Neural progenitor cell (in vitro differentiated cells): ENCODE measurements at regions not wholly inside any gene's neighbourhood (a gene's known extent, or its start where the extent isn't known, plus 50 kb on each side); places are given as distances from the start of the nearest gene placed in this dataset.

Experiments used
- EZH2 ChIP-seq: fragments of 200-600 bp; sonication (generic); IDR thresholded peaks from 2 replicates; pipeline ENCODE4 v1.6.1; 2017; ENCODE audit warnings: antibody characterized with exemption, mild to moderate bottlenecking, moderate library complexity
- EZH2phosphoT487 ChIP-seq: fragments of 200-600 bp; sonication (generic); IDR thresholded peaks from 2 replicates; pipeline ENCODE4 v1.6.1; 2017; ENCODE audit warnings: antibody characterized with exemption
- TF ChIP-seq, protein P1 (sequence below): fragments of 200-600 bp; sonication (generic); IDR thresholded peaks from 2 replicates; pipeline ENCODE4 v1.5.1; 2017; ENCODE audit warnings: antibody characterized with exemption, mild to moderate bottlenecking

DNA sequence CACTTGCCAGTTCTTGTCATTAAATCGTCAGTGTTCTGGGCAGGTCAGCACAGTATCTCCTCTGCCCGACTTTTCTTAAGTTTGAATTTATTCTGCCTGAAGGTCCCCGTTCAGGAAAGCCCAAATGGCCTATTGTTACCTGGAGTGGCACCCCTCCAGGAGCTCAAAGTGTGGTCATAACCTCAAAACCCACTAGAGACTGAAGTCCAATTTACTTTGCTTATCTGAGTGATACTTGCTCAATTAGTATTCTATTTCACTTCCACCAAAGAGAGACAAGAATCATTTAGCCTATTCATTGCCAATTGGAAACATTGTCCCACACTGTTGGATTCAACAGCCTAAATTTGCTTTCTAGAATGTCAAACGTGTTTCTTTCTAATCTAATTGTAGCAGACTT lies 375.3 kb downstream of the LNPK start:
- TF ChIP-seq, protein P1, sequence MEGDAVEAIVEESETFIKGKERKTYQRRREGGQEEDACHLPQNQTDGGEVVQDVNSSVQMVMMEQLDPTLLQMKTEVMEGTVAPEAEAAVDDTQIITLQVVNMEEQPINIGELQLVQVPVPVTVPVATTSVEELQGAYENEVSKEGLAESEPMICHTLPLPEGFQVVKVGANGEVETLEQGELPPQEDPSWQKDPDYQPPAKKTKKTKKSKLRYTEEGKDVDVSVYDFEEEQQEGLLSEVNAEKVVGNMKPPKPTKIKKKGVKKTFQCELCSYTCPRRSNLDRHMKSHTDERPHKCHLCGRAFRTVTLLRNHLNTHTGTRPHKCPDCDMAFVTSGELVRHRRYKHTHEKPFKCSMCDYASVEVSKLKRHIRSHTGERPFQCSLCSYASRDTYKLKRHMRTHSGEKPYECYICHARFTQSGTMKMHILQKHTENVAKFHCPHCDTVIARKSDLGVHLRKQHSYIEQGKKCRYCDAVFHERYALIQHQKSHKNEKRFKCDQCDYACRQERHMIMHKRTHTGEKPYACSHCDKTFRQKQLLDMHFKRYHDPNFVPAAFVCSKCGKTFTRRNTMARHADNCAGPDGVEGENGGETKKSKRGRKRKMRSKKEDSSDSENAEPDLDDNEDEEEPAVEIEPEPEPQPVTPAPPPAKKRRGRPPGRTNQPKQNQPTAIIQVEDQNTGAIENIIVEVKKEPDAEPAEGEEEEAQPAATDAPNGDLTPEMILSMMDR: no peak
- TF ChIP-seq EZH2 (no peak), EZH2phosphoT487 (no peak)
